Adrenal gland (tissue), 5 donors: ENCODE measurements at regions not wholly inside any gene's neighbourhood (a gene's known extent, or its start where the extent isn't known, plus 50 kb on each side); places are given as distances from the start of the nearest gene placed in this dataset.

ENCODE experiments used
- POLR2A ChIP-seq, 2 donors: fragments of 450-650 bp; IDR thresholded peaks; one replicate each; pipeline ENCODE4 v1.6.1; 2017; ENCODE audit warnings: antibody characterized with exemption in 2 of 2, mild to moderate bottlenecking in 2 of 2, moderate library complexity in 1 of 2
- TF ChIP-seq, protein P1 (sequence below), 6 experiments: fragments of 450-650 bp in 4 of 6; fragments of 200-600 bp in 2 of 6; sonication (generic) in 1 of 6; IDR thresholded peaks; 1 replicate in 5 of 6; 2 replicates in 1 of 6; pipeline versions ENCODE4 v1.5.1 to v1.8.0; 2016 to 2021; ENCODE audit warnings: antibody characterized with exemption in 6 of 6, mild to moderate bottlenecking in 2 of 6, moderate library complexity in 1 of 6
- donor health status: DM: no; HTN: no; CAD: no.

DNA sequence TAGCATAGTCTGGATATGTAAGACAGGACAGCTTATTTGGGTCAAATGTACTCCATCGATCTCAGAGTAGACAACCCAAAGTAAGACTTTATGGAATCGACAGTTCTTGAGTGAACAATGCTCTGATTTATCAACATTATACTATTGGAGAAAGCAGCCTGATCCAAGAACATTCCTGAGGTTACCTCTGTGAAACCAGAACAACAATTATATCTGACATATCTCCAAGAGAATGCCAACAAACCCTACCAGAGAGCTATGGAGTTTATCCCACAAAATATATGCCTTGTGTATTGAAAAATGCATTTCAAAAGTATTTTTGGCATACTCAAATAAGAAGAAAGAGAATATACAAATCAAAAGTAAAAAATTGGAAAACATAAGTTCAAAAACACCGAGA is 1985.9 kb downstream of the EFNA5 start:
- TF ChIP-seq, protein P1, sequence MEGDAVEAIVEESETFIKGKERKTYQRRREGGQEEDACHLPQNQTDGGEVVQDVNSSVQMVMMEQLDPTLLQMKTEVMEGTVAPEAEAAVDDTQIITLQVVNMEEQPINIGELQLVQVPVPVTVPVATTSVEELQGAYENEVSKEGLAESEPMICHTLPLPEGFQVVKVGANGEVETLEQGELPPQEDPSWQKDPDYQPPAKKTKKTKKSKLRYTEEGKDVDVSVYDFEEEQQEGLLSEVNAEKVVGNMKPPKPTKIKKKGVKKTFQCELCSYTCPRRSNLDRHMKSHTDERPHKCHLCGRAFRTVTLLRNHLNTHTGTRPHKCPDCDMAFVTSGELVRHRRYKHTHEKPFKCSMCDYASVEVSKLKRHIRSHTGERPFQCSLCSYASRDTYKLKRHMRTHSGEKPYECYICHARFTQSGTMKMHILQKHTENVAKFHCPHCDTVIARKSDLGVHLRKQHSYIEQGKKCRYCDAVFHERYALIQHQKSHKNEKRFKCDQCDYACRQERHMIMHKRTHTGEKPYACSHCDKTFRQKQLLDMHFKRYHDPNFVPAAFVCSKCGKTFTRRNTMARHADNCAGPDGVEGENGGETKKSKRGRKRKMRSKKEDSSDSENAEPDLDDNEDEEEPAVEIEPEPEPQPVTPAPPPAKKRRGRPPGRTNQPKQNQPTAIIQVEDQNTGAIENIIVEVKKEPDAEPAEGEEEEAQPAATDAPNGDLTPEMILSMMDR (IDR thresholded peaks at IDR 0.05) = no peak
- TF ChIP-seq POLR2A (IDR thresholded peaks at IDR 0.05) = no peak
